Right forelimb (tissue), 1 donor: ENCODE measurements at regions not wholly inside any gene's neighbourhood (a gene's known extent, or its start where the extent isn't known, plus 50 kb on each side); places are given as distances from the start of the nearest gene placed in this dataset.

ENCODE experiments used
- DNase-seq: peaks from one replicate; pipeline ENCODE4 v3.0.0-alpha.2; 2018

- no peak for DNase-seq
These were observed 242.0 kb upstream of the RBFOX1 start for GRCh38 chr16:7090628-7091115.

DNA sequence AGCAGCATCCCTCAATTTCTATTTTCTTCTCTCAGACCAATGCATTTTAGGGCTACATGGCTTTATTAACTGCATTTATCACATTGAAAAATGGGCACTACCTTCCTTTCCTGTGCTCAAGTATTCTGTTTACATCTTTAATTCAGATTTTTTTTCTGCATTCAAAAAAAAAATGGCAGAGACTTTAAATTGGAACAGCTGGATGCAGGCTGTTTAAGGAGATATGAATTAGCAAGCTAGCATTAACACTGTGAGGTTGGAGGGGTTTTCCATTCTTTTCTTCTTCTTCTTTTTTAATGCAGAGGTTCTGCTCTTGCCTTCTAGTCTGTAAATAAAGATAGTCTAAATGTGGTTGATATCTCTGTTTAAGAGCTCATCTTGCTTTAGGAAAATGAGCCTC, 242.9 kb upstream of the RBFOX1 start:
- no peak for DNase-seq

- DNase-seq = no peak
These were observed 243.9 kb upstream of the RBFOX1 start for GRCh38 chr16:7088711-7089110.

GRCh38 chr16:7086822-7087616, 245.6 kb upstream of the RBFOX1 start:
- DNase-seq = peak; percentile 78

GRCh38 chr16:7085776-7086175, 246.9 kb upstream of the RBFOX1 start:
- no peak for DNase-seq

DNA sequence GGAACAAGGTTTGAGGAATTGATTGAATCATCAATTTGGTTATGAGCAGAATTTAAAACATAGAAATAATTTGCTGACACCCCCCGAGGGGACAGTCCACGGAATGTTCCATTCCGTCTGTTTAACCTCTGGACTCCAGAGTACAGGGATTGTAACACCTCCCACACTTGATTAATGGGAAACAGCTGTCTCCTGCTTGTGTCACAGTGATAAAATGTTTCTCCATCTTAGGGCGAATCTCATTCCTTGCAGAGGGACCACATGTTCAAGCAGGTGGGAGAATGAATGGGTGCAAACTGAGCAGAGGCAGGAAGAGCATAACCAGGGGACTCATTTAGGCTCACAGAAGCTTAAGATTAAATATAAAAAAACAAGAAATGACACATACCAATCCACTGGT, 249.5 kb upstream of the RBFOX1 start:
- no peak for DNase-seq

DNA sequence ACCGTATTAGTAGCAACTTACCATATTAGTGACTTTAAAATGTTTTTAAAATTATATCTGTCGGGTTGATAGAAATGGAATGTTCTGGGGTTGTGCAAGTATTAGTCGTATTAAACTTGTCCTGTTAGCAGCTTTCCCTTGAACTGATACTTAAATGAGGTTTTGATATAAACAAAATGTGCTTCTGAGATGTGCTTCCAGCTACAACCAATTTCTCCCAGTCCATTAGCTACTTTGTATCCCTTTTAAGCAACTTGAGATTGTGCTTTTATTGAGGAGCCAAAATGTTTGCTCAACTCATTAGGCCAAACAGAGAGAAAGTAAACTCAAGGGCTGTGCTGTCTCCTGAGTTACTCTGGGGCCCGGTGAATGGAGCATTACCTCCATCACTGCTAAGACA, 255.0 kb upstream of the RBFOX1 start:
- no peak for DNase-seq

GRCh38 chr16:7074715-7075114, 257.9 kb upstream of the RBFOX1 start:
- DNase-seq = no peak

DNA sequence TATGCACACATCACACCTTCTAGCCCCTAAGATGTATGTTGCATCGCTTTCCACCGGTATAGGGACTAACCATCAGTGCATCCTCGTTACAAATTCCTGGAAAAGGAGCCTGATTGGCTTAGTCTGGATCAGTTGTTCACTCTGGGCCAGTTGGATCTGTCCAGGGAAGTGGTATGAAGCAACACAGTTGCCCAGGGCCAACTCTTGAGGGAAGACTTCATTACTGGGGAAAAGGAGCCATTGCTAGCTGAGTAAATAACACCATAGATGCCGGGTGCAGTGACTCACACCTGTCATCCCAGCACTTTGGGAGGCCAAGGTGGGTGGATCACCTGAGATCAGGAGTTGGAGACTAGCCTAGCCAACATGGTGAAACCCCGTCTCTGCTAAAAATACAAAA, 275.2 kb upstream of the RBFOX1 start:
- DNase-seq = no peak

DNA sequence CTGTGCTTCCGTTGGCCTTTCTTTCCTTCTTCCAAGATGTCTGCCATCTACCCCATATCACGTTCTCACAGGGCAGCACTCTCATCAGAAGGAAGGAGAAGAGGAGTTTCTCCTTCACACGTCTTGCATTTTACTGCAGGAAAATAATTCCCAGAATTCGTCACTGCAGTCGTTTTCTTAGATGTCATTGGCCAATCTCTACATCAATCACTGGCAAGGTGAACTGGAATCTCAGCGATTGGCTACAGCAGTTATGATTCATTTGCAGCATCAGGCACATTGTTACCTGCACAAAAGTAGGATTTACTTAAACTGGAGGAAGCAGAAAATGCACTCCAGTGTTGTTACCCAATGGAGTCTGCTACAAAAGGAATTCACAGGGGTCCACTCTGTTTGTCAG, 277.2 kb upstream of the RBFOX1 start:
- no peak for DNase-seq

GRCh38 chr16:7051591-7052349, 280.9 kb upstream of the RBFOX1 start:
- DNase-seq = no peak

- no peak for DNase-seq
These were observed 288.3 kb upstream of the RBFOX1 start for GRCh38 chr16:7044331-7044730.

DNA sequence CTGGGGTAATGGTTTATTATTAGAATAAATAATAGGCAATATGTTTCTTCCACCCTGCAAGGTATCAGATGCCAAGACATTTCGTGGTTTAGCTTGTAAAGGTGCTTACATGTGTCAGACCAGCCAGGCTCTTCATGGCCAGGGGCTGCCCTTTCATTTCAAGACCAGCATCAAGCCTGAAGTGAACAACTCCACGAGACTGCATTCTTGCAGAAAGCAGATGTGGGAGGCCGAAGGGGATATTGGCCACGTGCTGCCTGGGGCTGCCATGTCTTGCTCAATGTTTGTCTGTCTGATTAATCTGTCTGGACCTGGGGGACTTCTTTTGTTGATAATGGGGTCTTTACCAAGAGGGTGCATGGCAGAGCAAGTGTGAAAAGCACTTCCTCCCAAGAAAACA, 294.2 kb upstream of the RBFOX1 start:
- DNase-seq = no peak

DNA sequence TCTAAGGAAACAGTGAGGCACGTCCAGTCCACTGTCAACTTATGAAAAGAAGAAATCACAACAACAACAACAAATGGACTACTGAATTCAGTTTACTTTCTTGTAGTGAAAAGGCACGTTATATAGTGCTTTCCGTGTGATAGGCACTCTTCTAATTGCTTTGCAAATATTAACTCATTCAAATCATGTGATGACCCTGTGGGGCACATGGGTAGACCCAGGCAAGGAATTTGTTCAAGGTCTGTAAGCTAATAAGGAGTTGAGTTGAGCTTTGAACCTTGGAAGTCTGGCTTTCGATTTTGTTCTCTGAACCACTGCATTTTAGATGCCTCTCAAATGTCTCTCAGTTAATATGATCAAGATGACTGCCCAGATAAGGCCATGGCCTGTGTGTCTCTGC, 295.1 kb upstream of the RBFOX1 start:
- DNase-seq = no peak

GRCh38 chr16:7031031-7031430, 301.6 kb upstream of the RBFOX1 start:
- no peak for DNase-seq

DNA sequence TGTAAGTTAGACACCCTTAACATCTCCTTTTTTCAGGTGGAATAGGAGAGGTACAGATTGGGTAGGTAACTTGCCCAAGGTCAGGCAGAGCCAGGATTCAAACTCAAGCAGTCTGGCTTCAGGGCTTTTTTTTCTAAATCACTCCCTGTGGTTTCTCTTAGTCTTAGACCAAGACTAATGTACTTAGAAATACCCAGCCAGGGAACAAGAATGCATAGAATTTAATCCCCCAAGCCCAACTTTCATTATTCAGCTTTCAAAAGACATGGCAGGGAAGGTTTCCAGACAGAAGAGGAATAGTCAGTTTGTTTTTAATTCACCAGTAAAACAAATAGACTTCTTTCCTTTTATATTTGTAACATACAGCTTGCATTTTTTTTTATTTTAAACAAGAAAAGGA, 305.2 kb upstream of the RBFOX1 start:
- no peak for DNase-seq

DNA sequence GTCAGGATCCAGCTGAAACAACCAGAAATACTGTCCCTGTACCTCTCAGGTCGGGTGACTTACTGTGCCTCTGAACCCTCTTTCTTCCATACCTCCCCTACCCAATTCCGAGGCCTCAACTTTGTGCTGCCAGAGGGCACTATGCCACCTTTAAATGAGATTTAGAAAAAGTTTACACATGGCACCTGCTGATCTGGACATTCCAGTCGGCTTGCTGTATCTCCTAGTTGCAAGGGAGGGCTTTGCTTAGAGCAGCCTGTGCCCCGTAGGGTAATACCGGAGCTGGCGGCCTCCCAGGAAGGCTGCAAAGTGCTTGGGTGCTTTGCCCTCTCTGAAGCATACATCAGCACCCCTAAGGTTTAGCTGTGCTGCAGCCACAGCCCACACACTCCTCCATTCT, 306.0 kb upstream of the RBFOX1 start:
- DNase-seq = no peak

- peak; percentile 80 for DNase-seq
These were observed 306.9 kb upstream of the RBFOX1 start for GRCh38 chr16:7025616-7026190.

DNA sequence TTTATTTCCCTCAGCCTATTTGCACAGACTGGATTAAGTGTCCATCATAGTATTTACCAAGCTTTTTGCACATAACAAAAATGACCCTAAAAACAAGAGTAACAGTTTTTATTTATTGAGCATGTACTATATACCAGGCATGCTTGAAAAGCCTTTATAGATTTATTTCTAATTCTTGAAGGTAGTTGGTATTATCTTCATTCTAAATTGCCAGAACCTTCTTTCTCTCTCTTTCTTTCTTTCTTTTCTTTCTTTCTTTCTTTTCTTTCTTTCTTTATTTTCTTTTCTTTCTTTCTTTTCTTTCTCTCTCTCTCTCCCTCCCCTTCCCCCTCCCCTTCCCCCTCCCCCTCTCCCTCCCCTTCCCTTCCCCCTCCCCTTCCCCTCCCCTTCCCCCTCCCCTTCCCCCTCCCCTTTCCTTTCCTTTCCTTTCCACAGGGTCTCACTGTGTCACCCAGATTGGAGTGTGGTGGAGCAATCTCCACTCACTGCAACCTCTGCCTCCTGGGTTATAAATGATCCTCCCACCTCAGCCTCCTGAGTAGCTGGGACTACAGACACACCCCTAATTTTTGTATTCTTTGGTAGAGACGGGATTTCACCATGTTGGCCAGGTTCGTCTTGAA, 310.9 kb upstream of the RBFOX1 start:
- DNase-seq = no peak

DNA sequence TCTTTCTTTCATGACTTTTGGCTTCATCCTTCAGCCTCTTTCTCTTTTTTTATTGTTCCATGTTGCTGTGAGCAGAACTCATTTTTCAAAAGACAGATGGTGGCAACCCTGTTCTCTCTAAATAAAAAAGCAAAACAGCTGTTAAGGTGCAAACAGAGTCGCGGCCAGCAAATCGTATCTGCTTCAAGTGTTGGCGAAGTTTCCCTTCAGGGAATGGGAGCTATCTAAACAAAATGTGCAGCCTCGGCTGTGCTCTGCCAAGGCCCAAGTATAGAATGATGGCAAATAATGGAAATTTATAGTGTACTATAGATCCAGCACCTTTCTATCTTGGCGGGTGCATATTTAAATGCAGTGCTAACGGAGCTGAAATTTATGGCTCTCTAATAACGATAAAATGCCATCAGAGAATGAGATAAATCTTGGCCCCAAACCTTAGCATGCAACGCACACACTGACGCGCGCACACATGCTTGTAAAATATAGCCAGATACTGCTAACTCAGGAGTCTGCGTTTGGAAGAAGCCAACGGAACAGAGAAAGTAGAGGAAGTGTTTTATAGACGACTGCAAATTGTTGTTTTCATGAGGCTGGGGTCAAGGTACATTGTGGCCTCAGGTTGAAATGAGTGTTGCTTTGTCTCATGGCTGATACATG, 315.5 kb upstream of the RBFOX1 start:
- no peak for DNase-seq

DNA sequence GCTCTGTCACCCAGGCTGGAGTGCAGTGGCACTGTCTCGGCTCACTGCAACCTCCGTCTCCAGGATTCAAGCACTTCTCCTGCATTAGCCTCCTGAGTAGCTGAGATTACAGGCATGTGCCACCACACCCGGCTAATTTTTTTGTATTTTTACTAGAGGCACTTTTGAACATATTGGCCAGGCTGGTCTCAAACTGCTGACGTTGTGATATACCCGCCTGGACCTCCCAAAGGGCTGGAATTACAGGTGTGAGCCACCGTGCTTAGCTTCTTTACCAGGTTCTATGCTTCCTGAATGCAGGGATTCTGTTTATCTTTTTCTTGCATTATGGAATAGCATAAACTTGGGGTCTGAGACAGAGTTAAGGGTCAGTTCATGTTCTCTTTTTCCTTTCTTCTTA, 317.9 kb upstream of the RBFOX1 start:
- DNase-seq = no peak

DNA sequence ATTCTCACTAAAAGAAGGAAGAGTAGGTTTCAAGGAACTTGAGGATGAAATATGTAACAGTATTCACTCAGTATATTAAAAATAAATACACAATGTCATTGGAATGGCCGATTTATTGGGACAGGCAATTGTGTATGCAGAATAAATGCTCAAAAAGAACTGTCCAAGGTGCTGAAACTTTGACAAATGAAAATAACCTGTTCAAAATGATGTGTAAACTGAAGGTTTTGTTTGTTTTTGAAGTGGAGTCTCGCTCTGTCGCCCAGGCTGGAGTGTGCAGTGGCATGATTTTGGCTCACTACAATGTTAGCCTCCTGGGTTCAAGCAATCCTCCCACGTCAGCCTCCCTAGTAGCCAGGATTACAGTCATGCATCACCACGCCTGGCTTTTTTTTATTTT, 318.7 kb upstream of the RBFOX1 start:
- no peak for DNase-seq

- no peak for DNase-seq
These were observed 328.4 kb upstream of the RBFOX1 start for GRCh38 chr16:7004266-7004665.
